Activated naive CD8-positive, alpha-beta T cell treated with anti-CD3 and anti-CD28 coated beads, Interleukin-2, amount 50 U/mL, for 16 hours (primary cell): ENCODE measurements at regions not wholly inside any gene's neighbourhood (a gene's known extent, or its start where the extent isn't known, plus 50 kb on each side); places are given as distances from the start of the nearest gene placed in this dataset.
"Not testable (repeated sequence)": the region's sequence is repeated elsewhere in the genome, so short reads cannot be mapped to it uniquely, and the experiment has no call there.

ENCODE experiments used
- DNase-seq: peaks from one replicate; pipeline ENCODE4 v3.0.0-alpha.2; 2020; ENCODE audit warnings: low read depth, low spot score

DNA sequence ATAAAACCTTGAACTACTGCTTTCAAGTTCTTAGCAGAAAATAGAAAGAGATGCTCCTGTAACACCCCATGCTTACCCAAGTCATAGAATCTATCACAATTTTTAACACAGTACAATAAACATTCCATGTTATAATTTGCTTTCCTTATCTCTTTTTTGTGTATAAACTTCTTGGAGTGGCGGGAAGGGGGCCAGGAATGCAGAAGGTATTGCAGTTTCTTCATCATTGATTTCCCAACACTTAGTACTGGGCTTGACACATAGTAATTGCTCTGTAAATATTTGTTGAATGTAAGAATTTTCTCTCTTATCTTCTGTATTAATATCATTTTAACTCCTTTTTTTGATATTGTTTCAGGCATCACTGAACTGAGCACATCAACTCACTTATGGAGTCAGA is 535.8 kb downstream of the KCTD12 start:
- DNase-seq = no peak

DNA sequence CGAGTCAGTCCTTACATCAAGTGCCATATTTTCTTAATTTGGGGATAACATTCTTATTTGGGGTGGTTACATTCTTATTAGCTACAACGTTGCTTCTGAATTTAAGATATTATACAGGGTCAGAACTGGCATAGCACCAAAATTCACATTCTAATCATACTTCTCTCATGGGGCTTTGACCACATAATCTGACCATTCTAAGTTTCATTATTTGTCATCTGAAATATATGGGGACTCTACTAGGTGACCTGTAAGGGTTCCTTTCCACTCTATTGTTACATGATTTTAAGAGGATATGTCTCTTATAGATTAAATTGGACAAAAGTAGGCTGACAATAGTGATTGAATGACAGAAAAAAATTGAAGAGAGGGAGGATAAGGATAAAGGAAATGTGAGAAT is 536.5 kb downstream of the KCTD12 start:
- no peak for DNase-seq

DNA sequence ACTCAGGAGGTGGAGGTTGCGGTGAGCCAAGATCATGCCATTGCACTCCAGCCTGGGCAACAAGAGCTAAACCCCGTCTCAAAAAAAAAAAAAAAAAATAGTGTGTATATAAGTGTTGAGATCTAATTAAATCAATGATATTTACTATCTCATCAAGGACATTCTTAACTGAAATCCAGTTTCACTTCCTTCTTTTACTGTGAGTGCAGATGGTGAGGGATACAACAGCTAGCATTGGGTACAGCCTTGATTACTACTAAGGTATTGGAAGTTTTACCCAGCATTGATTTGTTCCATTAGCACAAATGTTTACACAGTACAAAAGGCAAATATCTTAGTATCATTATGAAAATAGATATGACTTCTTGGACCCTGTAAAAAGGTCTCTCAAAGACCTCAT is 546.6 kb downstream of the KCTD12 start:
- DNase-seq = no peak

DNA sequence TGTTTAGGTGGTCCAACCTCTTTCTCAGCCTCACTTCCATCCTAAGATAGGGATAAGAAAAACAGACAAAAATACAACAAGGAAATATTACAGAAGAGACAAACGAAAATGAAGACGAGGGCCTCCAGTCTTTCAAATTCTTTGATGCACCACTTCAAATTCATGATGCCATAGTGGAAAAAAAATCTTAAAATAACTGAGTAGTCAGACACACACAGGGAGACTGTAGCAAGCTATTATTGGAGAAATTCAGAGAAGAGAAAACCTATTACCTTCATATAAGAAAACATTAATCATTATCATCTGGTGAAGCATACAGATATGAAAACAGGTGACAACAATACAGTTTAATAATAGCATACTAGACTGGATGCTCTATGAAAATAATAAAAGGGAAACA is 548.2 kb downstream of the KCTD12 start:
- DNase-seq = no peak

DNA sequence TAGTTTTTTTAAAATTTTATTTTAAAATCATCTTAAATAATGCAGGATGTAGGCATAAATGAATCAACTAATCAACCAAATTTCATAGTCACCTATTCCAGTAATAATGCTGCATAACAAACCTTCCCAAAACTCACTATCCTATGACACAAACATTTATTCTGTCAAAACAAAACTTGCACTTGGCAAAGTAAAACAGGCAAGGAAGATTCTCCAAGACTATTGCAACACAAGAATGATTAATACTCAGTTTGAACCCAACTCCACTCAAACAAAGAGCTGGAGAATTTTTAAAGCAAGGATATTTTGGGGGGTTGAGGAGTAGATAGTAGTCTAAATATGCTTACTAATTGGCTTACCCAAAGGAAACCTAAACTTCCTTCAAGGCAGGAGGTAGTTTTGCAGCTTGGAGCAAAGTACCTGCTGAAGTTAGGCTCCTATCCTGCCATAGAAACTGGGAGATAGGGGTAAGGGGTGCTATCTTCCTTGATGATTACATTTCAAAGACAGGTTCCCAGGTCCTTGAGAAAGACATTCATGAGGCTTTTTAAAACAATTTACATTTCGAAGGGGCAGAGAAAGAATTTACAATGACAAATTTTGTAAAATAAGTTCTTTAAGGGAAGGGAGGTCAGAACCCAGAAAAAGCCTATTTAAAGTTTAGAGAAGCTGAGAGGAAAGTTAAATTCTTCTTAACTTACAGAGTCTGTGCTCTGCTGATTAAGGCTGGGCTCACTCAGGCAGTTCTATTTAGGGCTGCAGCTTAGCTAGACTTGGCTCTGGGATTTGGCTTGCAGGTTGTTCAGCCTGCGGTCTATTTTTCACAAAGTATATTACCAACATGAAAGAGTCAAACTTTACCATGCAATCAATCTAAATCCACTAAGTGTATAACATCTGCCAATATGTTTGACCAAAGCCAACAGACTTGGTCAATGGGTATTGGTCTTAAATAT is 549.0 kb downstream of the KCTD12 start:
- no peak for DNase-seq

DNA sequence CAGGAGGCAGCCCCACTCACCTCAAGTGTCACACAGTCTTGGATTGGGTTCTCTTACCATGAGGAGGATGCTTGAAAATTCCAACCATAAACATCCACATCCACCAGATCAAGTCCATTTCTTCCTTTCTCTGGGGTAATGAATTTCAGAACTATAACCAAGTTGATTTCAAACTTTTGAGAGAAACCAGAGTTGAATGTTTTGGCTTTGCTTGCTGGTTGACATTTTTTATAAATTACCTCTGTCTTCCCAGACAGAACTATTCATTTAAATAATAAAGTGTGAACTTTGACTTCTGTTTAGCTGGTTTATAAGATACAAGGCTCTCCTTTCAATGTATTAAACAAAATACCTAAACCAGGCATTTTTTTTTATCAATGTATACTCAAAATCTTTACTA is 550.7 kb downstream of the KCTD12 start:
- no peak for DNase-seq

DNA sequence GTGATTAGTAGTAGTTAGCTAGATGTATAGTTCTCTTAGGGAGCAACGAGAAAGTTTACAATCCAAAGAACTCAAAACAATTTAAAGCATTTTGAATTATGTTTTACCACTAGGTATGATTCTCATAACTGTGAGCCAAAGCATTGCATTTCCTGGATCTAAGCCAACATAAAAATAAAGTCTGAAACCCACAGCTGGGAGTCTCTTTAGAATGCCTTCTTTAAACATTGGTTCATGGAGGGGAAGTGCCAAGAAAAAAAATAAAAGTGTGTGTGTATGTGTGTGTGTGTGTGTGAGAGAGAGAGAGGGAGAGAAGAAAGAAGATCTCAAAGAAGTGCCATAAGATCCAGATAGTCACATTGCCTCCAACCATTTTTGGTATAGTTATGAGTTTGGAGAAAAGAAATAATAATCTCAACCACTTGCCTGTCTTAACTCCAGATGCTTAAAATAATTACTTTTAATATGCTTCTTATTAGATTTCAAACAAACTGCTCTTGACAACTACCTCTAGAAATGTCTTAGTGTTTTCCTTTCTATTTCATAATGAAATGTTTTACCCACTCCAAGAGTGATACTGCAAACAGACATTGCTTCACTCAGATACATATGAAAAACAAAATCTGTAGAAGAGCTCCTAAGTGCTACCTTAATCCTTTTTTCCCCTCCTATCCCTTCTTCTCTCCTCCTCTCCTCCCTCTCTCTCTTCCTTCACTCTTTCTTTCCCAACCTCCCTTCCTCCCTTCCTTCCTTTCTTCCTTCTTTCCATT is 554.1 kb downstream of the KCTD12 start:
- DNase-seq = no peak

DNA sequence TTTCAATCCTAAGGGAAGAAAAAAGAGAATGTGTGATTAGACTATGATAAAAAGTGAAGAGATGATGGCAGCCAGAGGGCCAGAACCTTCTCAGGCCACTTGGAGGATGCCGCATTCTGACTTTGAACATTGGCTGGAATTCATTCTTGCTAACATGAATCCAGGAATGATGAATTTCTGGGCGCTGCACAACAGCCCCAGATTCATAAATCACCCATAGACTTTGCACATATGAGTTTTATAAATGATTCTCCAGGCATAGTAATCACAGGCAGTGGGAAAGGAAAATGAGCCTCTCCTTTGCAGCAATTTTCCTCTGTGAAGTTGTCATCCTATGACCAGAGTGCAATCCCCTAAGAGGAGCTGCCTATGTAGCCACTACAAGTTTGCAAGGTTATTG is 555.4 kb downstream of the KCTD12 start:
- no peak for DNase-seq

DNA sequence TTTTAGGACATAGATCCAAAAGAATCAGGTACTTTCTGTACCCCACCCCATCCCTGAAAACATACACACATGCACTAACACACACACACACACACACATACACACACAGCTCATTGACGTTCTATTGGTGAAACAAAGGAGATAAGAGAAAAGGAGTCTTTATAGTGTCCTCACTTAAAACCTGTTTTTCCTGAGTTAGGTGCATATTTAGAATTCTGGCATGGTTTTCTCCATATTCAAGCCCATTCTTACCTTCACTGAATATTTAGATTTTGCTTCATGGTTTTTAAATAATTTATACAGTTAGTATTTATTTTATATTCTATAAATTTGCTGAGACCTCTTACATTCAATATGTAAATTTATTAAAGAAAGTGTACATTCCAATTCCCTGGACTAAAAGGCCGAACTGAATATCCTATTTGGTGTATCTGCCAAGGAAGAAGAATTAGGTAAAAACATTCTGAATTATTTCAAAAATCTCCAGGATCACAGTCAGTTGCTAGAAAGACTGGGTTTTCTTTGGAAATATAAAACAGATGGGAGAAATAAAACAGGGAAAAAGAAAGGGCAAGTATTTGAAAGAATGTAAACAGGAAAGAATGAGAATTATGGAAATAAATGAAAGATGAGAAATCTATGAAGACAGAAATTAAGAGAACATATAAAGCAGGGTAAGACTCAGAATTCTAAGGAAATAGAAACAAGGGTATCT is 556.2 kb downstream of the KCTD12 start:
- no peak for DNase-seq

DNA sequence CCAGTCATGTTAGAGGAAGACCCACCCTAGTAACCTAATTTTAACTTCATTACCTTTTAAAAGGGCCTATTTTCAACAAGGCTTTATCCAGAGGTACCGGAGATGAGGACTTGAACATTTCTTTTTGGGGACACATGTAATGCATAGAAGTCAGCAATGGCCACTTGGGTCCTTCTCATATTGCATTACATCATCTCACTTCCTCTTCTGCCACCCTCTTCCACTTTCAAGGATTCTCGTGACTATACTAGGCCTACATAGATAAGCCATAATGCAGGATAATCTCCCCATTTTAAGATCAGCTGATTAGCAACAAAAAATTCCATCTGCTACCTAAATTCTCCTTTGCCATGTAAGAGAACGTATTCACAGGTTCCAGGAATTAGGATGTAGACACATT is 557.2 kb downstream of the KCTD12 start:
- DNase-seq = no peak

DNA sequence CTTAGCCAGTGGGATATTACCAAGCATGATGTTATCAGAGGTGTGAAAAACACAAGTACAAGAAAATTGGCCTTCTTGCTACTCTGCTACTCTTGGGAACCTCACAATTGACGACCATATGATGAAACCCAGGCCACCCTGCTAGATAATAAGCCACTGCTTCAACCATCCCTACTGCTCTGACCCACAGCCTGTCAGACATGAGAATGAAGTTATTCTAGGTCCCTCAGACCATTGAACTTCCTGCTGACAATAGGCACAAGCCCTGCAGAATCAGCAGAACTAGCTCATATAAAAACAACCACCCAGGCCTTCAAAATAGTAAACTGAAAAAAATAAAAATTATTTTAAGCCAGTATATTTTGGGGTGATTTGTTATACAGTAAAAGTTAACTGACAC is 559.9 kb downstream of the KCTD12 start:
- no peak for DNase-seq

DNA sequence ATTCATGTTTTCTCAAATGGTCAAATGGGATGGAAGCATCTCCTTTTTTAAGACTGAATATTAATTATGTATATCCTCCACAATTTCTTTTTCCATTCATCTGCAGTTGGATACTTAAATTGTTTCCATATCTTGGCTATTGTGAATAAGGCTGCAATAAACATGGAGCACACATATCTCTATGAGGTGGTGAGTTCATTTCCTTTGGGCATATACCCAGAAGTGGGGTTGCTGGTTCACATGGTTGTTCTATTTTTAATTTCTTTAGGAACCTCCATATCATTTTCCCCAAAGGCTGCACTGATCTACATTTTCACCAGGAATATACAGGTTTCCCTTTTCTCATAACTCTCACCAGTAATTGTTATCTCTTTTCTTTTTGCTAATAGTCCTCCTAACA is 566.3 kb downstream of the KCTD12 start:
- DNase-seq = no peak

DNA sequence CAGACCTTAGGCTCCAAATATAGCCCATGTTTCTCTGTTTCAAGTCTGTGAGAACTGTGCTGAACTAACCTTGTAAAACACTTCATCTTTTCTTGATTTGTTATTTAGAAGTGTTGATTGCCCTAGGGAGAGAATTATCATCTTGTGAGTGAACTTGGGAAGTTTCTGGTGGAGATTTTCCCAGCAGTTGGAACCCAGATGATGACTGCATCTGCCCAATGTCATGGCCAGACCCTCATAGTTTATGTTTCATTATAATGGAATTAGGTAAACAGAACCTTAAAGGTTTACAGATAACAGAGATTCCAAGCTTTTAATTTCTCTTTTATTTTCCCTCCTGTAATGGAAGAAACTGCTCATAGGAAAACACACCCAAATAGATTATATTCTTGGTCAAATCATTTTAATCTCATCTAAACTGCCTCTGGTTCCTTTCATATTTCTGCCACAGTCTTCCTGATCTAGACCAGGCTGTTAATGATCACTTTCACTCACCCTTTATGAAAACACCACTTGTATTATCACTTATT is 569.1 kb downstream of the KCTD12 start:
- DNase-seq = no peak

DNA sequence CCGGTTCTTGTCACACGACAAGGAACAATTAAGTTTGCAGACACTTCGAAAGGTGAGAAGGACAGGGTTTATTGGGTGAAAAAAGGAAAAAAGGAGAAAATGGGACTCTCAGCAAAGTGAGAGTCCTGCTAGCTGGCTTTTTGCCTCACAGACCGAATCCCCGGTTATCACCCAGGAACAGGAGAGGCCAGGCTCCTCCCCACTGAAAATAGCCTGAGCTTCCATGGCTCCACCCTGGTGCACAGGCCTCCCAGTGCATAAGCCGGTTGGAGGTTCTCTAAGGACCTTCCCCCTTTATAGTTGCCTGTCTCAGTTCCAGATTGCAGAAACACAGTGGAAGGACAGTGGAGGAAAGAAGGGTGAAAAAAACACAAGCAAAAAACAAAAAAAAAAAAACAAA is 571.7 kb downstream of the KCTD12 start:
- DNase-seq = no peak

DNA sequence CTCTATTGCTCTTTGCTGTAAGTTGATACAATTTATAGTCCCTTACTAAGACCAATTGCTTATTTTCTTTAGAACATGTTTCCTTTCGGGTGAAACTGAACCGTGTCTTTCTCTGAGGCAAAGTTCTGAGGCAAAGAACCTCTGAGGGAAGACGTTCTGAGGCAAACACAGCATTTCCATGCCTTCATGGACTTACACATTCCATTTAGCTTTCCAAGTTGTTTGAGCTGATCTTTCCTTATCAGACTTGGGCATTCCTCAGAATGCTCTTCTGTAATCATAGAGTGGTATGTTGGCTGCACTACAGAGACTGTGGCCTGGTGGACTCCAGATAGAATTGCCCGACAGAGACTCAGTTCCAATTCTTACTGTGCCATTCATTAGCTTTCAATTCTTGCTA is 579.1 kb downstream of the KCTD12 start:
- no peak for DNase-seq

DNA sequence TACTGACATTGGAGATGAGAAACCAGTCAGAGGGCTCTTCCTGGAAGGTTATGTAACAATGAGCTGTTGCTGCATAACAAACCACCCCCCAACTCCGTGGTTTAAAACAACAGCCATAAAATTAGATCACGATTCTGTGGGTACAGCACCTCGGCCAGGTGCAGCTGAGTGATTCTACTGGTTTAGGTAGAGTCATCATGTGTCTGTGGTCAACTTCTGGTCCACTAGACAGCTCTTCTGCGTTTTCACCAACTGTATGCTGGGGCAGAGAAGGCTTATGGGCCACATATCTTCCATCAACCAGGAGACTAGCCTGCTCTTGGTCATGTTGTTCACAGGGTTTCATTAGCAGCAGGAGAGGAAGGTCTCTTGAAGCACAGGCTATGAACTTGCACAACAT is 585.5 kb downstream of the KCTD12 start:
- DNase-seq = no peak

DNA sequence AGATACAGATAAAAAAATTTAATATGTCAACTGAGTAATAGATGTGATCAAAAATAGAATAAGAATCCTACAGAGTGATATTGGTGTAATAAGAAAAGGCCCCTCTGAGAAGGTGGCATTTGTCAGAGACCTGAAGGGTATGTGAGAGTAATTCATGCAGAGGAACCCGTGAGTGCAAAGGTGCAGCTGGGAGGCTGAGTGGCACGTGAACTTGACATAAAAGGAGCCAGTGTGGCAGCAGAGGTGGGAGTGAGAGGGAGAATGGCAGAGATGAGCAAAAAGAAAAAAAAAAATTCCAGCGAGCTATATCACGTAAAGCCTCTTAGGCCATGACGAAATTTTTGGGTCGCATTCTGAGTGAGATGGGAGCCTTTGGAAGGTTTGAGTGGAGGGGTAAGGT is 588.9 kb downstream of the KCTD12 start:
- no peak for DNase-seq

DNA sequence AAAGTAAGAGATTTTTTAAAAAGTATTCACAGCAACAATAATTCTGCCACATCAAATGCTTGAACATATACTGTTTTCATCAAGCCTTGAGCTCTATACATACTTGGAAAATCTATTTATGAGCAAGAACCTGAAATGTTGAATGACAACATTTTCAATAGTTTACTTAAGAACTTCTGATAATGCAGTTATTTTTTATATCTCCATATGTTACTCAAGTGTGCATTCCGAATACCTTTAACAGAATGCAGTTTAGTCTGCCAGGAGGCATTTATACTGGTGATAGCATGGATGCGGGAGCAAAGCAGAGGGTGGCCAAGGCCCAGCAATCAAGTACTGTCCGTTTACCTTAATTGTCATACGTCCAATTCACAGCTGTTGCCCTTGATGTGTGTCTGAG is 589.5 kb downstream of the KCTD12 start:
- DNase-seq = no peak

DNA sequence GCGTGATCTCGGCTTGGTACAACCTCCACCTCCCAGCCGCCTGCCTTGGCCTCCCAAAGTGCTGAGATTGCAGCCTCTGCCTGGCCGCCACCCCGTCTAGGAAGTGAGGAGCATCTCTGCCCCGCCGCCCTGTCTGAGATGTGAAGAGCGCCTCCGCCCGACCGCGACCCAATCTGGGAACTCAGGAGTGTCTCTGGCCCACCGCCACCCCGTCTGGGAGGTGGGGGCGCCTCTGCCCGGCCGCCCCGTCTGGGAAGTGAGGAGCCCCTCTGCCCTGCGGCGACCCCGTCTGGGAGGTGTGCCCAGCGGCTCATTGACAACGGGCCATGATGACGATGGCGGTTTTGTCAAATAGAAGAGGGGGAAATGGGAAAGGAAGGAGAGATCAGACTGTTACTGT is 591.2 kb downstream of the KCTD12 start:
- not testable (repeated sequence) for DNase-seq

DNA sequence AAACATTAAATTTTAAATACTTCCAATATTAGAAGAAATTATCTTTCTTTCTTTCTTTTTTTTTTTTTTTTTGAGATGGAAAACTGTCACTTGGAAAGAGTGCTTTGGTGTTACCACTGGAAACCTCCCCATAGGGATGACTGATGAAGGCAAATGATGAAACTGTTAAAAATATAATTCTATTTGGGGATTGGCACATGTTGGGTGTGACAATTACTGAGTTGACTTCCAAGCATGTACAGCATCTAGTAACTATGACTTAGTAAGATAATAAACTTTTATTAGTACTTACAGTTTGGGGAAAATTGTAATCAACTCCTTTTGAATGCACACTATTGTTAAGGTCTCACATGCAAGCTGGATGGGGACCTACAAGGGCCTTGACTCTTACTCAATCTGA is 592.5 kb downstream of the KCTD12 start:
- no peak for DNase-seq

DNA sequence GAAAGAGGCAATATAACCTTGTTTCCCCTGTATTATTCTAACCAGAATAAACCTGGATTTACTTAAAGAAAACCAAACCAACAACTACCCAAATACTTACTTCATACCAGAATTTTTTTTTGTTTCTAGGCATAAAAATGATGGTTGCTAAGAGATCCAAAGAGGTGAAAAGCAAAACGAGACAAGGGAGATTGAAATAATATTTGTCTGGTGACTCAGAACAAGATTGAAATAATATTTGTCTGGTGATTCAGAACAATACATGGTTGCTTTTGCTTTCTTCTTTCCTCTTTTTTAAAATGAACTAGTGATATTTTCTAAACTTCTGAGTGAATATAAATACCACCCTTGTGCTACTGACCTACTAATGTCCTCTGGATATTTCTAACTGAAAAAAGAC is 592.9 kb downstream of the KCTD12 start:
- DNase-seq = no peak

DNA sequence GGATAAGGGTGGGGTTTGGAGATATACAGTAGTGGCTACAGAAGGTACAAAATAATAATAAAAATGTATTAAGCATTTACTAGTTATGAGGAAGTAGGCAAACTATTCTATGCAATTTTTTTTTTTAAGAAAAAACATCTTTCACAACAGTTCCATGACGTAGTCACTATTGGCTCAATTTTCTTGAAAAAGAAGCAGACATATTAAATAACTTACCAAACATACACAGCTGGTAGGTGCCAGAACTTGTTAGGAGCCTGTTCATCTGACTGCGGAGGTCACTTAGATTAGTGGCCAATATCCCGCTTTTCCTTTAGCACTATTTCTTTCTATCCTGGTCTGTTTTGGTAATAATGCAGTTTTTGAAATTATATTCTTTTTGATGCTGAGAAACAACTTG is 593.5 kb downstream of the KCTD12 start:
- DNase-seq = no peak
